ENCODE measurements at regions not wholly inside any gene's neighbourhood (a gene's known extent, or its start where the extent isn't known, plus 50 kb on each side); places are given as distances from the start of the nearest gene placed in this dataset.

- no peak for TF ChIP-seq EP300 (IDR thresholded peaks at IDR 0.05; ENCODE audit: low read depth in 2 of 2, low read length in 2 of 2)
- TF ChIP-seq EP300 (CRISPR knock-in tag; IDR thresholded peaks at IDR 0.05; ENCODE audit: borderline replicate concordance): no peak
- no peak for TF ChIP-seq NFATC3 (CRISPR knock-in tag; IDR thresholded peaks at IDR 0.05)
- TF ChIP-seq, protein P1, sequence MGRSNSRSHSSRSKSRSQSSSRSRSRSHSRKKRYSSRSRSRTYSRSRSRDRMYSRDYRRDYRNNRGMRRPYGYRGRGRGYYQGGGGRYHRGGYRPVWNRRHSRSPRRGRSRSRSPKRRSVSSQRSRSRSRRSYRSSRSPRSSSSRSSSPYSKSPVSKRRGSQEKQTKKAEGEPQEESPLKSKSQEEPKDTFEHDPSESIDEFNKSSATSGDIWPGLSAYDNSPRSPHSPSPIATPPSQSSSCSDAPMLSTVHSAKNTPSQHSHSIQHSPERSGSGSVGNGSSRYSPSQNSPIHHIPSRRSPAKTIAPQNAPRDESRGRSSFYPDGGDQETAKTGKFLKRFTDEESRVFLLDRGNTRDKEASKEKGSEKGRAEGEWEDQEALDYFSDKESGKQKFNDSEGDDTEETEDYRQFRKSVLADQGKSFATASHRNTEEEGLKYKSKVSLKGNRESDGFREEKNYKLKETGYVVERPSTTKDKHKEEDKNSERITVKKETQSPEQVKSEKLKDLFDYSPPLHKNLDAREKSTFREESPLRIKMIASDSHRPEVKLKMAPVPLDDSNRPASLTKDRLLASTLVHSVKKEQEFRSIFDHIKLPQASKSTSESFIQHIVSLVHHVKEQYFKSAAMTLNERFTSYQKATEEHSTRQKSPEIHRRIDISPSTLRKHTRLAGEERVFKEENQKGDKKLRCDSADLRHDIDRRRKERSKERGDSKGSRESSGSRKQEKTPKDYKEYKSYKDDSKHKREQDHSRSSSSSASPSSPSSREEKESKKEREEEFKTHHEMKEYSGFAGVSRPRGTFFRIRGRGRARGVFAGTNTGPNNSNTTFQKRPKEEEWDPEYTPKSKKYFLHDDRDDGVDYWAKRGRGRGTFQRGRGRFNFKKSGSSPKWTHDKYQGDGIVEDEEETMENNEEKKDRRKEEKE (IDR thresholded peaks at IDR 0.05): no peak
- TF ChIP-seq, protein P2, sequence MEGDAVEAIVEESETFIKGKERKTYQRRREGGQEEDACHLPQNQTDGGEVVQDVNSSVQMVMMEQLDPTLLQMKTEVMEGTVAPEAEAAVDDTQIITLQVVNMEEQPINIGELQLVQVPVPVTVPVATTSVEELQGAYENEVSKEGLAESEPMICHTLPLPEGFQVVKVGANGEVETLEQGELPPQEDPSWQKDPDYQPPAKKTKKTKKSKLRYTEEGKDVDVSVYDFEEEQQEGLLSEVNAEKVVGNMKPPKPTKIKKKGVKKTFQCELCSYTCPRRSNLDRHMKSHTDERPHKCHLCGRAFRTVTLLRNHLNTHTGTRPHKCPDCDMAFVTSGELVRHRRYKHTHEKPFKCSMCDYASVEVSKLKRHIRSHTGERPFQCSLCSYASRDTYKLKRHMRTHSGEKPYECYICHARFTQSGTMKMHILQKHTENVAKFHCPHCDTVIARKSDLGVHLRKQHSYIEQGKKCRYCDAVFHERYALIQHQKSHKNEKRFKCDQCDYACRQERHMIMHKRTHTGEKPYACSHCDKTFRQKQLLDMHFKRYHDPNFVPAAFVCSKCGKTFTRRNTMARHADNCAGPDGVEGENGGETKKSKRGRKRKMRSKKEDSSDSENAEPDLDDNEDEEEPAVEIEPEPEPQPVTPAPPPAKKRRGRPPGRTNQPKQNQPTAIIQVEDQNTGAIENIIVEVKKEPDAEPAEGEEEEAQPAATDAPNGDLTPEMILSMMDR (CRISPR knock-in tag; IDR thresholded peaks at IDR 0.05): no peak
- no peak for TF ChIP-seq ZSCAN9 (CRISPR knock-in tag; IDR thresholded peaks at IDR 0.05; ENCODE audit: borderline replicate concordance)
- TF ChIP-seq KDM1A (CRISPR knock-in tag; IDR thresholded peaks at IDR 0.05): no peak
- TF ChIP-seq RFX5 (IDR thresholded peaks at IDR 0.05; ENCODE audit: low read depth, low read length): no peak
- no peak for TF ChIP-seq YY1 (IDR thresholded peaks at IDR 0.05; ENCODE audit: insufficient read depth, insufficient replicate concordance, low read depth, low read length)
- no peak for TF ChIP-seq ETV6 (CRISPR knock-in tag; conservative IDR thresholded peaks at IDR 0.05)
- no peak for TF ChIP-seq RFX3 (CRISPR knock-in tag; IDR thresholded peaks at IDR 0.05)
- no peak for TF ChIP-seq ZNF512 (CRISPR knock-in tag; IDR thresholded peaks at IDR 0.05)
These were observed 128.2 kb upstream of the SPACA1 start for GRCh38 chr6:87919416-87919815.
